Myocyte (in vitro differentiated cells): ENCODE measurements at regions not wholly inside any gene's neighbourhood (a gene's known extent, or its start where the extent isn't known, plus 50 kb on each side); places are given as distances from the start of the nearest gene placed in this dataset.
"Not testable (repeated sequence)": the region's sequence is repeated elsewhere in the genome, so short reads cannot be mapped to it uniquely, and the experiment has no call there.

Experiments used
- DNase-seq: peaks from one replicate; pipeline ENCODE4 v3.0.0-alpha.2; 2012; ENCODE audit warnings: low read depth

GRCh38 chr10:108980869-108981268, 942.4 kb downstream of the XPNPEP1 start:
- DNase-seq, result no peak

DNA sequence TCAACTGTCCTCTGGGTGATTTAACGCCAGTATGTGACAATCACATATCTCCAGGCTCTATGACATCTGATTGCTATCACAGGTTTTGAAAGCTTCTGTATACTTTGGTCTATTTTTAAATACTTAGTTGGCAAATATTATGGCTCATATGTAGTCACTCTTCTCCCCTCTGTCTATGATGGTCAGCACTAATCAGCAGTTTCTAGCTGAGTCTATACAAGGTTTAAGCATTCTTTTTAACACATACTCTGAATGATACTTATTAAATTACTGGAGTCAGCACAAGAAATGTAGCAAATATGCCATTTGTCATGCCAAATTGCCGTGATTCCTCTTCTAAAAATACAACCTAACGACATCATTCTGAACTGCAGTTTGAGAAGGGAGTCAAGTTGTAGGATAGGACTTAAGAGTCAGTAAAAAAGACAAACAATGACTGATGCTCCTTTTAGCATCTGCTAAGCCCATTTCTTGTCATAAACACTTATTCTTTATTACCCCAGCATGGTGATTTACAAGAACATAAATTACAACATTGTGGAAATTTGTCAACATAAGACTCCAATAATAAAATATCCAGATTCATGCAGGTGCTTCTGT, 947.8 kb downstream of the XPNPEP1 start:
- no peak for DNase-seq

GRCh38 chr10:108970016-108970415, 953.3 kb downstream of the XPNPEP1 start:
- peak; percentile 66 for DNase-seq

- no peak for DNase-seq
Measured at GRCh38 chr10:108966411-108966810, 956.9 kb downstream of the XPNPEP1 start.

DNA sequence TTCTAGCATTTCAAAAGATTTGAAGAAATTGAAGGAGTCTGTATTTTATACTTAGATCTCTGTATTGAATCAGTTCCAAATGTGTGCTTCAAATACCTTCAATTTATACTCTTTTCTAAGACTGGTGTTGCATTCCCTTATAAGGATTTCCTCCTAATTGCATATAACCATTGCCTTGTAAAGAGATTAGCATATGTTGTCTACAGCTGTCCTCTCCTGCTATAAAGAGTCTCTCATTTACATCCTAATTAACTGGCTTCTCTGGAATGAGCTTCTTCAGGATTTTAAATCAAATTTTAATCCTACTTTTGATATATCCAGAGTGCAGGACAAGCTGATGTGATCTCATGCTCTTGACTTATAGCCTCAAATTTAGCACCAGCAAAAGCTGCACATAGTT, 957.3 kb downstream of the XPNPEP1 start:
- DNase-seq, result no peak

DNA sequence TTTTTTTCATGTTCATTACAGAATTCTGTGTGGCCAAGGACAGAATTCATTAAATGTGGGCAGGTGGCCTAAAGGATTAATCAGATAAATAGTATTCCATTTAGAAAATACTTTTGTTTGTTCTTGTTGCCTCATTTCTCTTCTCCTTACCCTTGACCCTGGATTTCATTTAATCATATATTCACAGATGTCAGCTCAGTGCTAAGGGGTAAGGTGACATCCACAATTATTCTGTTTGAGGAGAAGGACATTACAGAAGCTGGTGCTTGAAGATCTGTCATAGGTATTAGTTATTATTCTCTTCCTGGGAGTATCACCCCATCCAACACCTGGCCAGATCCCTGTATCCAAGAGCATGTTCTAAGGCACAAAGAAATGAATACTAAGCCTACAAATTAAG, 961.1 kb downstream of the XPNPEP1 start:
- DNase-seq, result no peak

- peak; percentile 36 for DNase-seq
Measured at GRCh38 chr10:108957681-108958080, 965.6 kb downstream of the XPNPEP1 start.

- no peak for DNase-seq
Measured at GRCh38 chr10:108956149-108956548, 967.2 kb downstream of the XPNPEP1 start.

- DNase-seq, result not testable (repeated sequence)
Measured at GRCh38 chr10:108920029-108920428, 1003.3 kb downstream of the XPNPEP1 start.

DNA sequence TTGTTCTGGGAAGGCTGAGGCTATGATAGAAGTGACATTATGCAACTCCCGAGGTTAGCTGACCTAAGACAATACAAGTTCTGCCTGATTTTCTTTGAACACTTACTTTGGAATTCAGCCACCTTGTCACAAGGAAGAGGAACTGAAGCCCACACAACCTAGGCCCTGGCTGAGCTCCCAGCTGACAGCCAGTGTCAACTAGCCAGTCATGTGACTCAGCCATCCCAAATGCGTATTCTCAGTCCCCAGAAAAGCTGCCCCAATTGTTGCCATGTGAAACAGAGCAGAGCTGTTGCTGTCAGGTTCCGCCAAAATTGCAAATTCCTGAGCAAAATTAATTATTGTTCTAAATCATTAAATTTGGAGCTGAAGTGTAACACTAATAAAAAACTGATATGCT, 1010.0 kb downstream of the XPNPEP1 start:
- no peak for DNase-seq

GRCh38 chr10:108911814-108912541, 1011.3 kb downstream of the XPNPEP1 start:
- peak; percentile 82 for DNase-seq

DNA sequence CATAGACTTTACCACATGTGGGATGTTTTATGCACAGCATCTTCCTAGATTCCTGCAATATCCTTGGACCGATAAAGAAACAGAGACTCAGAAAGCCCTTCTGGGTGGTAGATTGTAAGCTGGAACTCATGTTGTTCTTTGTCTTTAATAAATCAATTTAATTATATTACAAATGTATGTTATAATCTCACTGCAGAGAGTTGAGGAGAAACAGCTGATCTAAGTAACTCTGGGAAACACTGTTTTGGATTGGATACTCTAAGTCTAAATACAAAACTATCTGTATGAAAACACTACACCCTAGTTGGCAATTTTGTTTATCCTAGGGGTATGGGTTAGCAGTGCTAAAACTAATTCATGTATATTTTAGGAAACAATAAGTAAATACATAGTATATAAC, 1015.2 kb downstream of the XPNPEP1 start:
- no peak for DNase-seq

- no peak for DNase-seq
Measured at GRCh38 chr10:108905821-108906220, 1017.5 kb downstream of the XPNPEP1 start.

GRCh38 chr10:108905171-108905570, 1018.1 kb downstream of the XPNPEP1 start:
- DNase-seq, result no peak

DNA sequence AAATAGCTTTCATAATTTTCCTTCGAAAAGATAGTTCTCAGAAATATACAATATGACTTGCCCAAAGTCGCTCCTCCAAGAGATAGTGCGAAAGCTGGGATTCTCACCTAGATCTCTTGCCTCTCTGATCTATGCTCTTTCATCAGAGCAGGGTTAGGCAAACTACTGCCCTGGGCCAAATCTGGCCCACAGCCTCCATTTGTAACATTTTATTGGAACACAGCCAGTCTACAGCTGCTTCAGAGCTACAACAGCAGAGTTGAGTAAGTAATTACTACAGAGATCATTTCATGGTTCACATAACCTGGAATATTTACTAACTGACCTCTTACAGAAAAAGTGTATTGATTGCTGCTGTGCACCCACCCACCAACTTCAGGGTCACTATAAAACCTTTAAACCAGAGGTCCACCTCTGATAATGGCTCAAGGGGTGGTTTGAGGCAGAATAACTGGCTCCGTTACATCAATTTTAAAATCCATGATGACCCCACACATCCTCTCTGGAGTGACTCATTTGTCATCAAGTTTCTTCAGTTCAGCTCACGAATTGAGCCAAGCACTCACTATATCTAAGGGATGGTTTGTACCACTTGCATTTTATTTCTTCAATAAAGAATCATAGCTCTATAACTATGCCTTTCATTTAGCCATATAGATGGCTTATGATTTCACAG, 1019.0 kb downstream of the XPNPEP1 start:
- peak; percentile 11 for DNase-seq

GRCh38 chr10:108902619-108903285, 1020.6 kb downstream of the XPNPEP1 start:
- peak; percentile 10 for DNase-seq

DNA sequence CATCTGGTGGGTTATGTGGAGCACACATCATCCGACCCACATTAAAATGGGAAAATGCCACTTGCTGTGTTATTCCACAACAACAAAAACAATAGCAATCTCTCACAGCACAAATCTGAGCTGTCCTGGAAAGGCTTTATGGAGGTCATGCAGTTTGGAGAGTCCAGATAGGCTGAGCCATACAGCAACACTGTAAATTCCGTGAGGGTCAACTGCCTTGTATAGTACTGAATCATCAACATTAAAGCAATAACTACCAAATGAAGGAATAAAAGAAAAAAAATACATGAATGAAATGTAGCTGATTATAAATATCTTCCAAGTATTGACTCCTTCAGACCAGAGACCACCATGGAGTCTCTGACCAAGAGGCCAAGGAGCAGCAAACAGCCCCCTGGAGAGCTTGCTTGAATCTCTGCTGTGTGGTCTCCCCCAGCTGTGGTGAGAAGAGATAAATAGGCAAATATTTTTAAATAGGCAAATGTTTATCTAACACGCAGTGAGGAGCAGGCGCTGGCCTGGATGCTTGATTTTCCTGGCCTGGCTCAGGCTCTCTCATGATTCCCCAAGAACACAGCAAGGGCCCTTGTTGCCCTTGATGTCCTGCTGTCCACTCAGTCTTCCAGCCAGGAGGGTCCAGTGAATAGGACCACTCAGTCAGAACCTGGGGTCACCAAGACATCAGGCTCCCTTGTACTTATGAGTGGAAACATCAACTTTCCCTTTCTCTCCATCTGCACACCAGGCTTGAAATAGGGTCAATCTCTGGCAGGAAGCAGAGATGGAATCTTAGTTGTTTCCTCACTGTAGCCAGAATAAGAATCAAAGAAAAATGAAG, 1021.3 kb downstream of the XPNPEP1 start:
- DNase-seq, result no peak

- no peak for DNase-seq
Measured at GRCh38 chr10:108899670-108900069, 1023.6 kb downstream of the XPNPEP1 start.

- no peak for DNase-seq
Measured at GRCh38 chr10:108894402-108895301, 1028.7 kb downstream of the XPNPEP1 start.

GRCh38 chr10:108877095-108877561, 1046.2 kb downstream of the XPNPEP1 start:
- no peak for DNase-seq
